H9 (cell line): ENCODE measurements at regions not wholly inside any gene's neighbourhood (a gene's known extent, or its start where the extent isn't known, plus 50 kb on each side); places are given as distances from the start of the nearest gene placed in this dataset.

Experiments used
- DNase-seq: peaks from one replicate; pipeline ENCODE4 v3.0.0-alpha.2; 2017
- H2AFZ ChIP-seq: one replicate; pipeline ENCODE4 v1.6.1; 2013; ENCODE audit warnings: mild to moderate bottlenecking, low read length, control low read depth, moderate library complexity
- H2AK5ac ChIP-seq: 2 replicates; pipeline ENCODE4 v1.6.1; 2013; ENCODE audit warnings: low read length, control low read depth, mixed read lengths; ENCODE audit not compliant: insufficient read length
- H2BK120ac ChIP-seq: one replicate; pipeline ENCODE4 v1.6.1; 2013; ENCODE audit warnings: low read depth, mild to moderate bottlenecking, low read length, control low read depth, inconsistent platforms; ENCODE audit not compliant: poor library complexity, severe bottlenecking
- H2BK12ac ChIP-seq: 2 replicates; pipeline ENCODE4 v1.6.1; 2013; ENCODE audit warnings: low read length, control low read depth, mixed read lengths, low read depth; ENCODE audit not compliant: insufficient read length
- H2BK15ac ChIP-seq: 2 replicates; pipeline ENCODE4 v1.6.1; 2013; ENCODE audit warnings: low read depth, low read length, control low read depth
- H2BK20ac ChIP-seq: one replicate; pipeline ENCODE4 v1.6.1; 2013; ENCODE audit warnings: low read depth, mild to moderate bottlenecking, low read length, control low read depth, inconsistent platforms; ENCODE audit not compliant: poor library complexity, severe bottlenecking
- H2BK5ac ChIP-seq: 2 replicates; pipeline ENCODE4 v1.6.1; 2013; ENCODE audit warnings: low read length, control low read depth, mixed read lengths; ENCODE audit not compliant: insufficient read length
- H3K14ac ChIP-seq: 2 replicates; pipeline ENCODE4 v1.6.1; 2013; ENCODE audit warnings: low read length, control low read depth; ENCODE audit not compliant: insufficient read depth
- H3K18ac ChIP-seq: 2 replicates; pipeline ENCODE4 v1.6.1; 2013; ENCODE audit warnings: low read depth, mild to moderate bottlenecking, mixed read lengths, low read length, control low read depth; ENCODE audit not compliant: insufficient read length
- H3K23ac ChIP-seq: 2 replicates; pipeline ENCODE4 v1.6.1; 2013; ENCODE audit warnings: low read length, control low read depth, mixed read lengths, low read depth; ENCODE audit not compliant: insufficient read length
- H3K23me2 ChIP-seq: 2 replicates; pipeline ENCODE4 v1.6.1; 2013; ENCODE audit warnings: low read depth, mild to moderate bottlenecking, mixed read lengths, low read length, control low read depth; ENCODE audit not compliant: insufficient read length, poor library complexity, severe bottlenecking
- H3K27ac ChIP-seq: 2 replicates; pipeline ENCODE4 v1.5.1; 2013; ENCODE audit warnings: low read length, control low read depth, mixed read lengths, low read depth; ENCODE audit not compliant: insufficient read length
- H3K27me3 ChIP-seq: 2 replicates; pipeline ENCODE4 v1.6.1; 2013; ENCODE audit warnings: low read length, control low read depth, inconsistent platforms; ENCODE audit not compliant: insufficient read depth
- H3K4ac ChIP-seq: 2 replicates; pipeline ENCODE4 v1.6.1; 2013; ENCODE audit warnings: low read depth, mild to moderate bottlenecking, control low read depth, inconsistent platforms, low read length, moderate library complexity
- H3K4me1 ChIP-seq: 2 replicates; pipeline ENCODE4 v1.6.1; 2013; ENCODE audit warnings: low read length, control low read depth, inconsistent platforms; ENCODE audit not compliant: insufficient read depth
- H3K4me2 ChIP-seq: 2 replicates; pipeline ENCODE4 v1.6.1; 2013; ENCODE audit warnings: low read length, control low read depth, mixed read lengths; ENCODE audit not compliant: insufficient read length, insufficient read depth
- H3K56ac ChIP-seq: 2 replicates; pipeline ENCODE4 v1.6.1; 2013; ENCODE audit warnings: low read depth, mild to moderate bottlenecking, mixed read lengths, low read length, control low read depth; ENCODE audit not compliant: insufficient read length
- H3K79me1 ChIP-seq: 2 replicates; pipeline ENCODE4 v1.6.1; 2013; ENCODE audit warnings: low read depth, mild to moderate bottlenecking, moderate library complexity, low read length, control low read depth, inconsistent platforms; ENCODE audit not compliant: insufficient read depth, poor library complexity, severe bottlenecking
- H3K79me2 ChIP-seq: 2 replicates; pipeline ENCODE4 v1.6.1; 2013; ENCODE audit warnings: low read length, control low read depth, inconsistent platforms; ENCODE audit not compliant: insufficient read depth
- H3K9ac ChIP-seq: 2 replicates; pipeline ENCODE4 v1.6.1; 2013; ENCODE audit warnings: low read length, control low read depth, mixed read lengths; ENCODE audit not compliant: insufficient read length; ENCODE audit errors: extremely low read depth
- H3K9me3 ChIP-seq: one replicate; pipeline ENCODE4 v1.6.1; 2013; ENCODE audit warnings: low read depth, low read length, inconsistent platforms; ENCODE audit not compliant: control insufficient read depth
- H3T11ph ChIP-seq: one replicate; pipeline ENCODE4 v1.6.1; 2013; ENCODE audit warnings: mild to moderate bottlenecking, low read length, control low read depth, inconsistent platforms
- H4K20me1 ChIP-seq: one replicate; pipeline ENCODE4 v1.6.1; 2013; ENCODE audit not compliant: control insufficient read depth, insufficient read length, insufficient read depth
- H4K5ac ChIP-seq: 2 replicates; pipeline ENCODE4 v1.6.1; 2013; ENCODE audit warnings: low read depth, mild to moderate bottlenecking, mixed read lengths, low read length, control low read depth; ENCODE audit not compliant: insufficient read length
- H4K8ac ChIP-seq: replicated peaks from 2 replicates; pipeline ENCODE4 v1.6.1; 2013; ENCODE audit warnings: low read length, control low read depth, mixed read lengths, low read depth; ENCODE audit not compliant: insufficient read length
- H4K91ac ChIP-seq: 2 replicates; pipeline ENCODE4 v1.6.1; 2013; ENCODE audit warnings: low read depth, mild to moderate bottlenecking, moderate library complexity, mixed read lengths, low read length, control low read depth; ENCODE audit not compliant: insufficient read length
- H3K27ac Mint-ChIP-seq, 3 experiments: 2 replicates in 2 of 3; 3 replicates in 1 of 3; pipeline ENCODE4 v1.8.0; 2020 to 2021; ENCODE audit warnings: mixed read lengths in 3 of 3, mild to moderate bottlenecking in 1 of 3, moderate library complexity in 1 of 3
- H3K27me3 Mint-ChIP-seq: 2 replicates; pipeline ENCODE4 v1.8.0; 2021; ENCODE audit warnings: low read depth, mild to moderate bottlenecking, moderate library complexity, mixed read lengths
- H3K36me3 Mint-ChIP-seq, 3 experiments: 2 replicates in 2 of 3; 3 replicates in 1 of 3; pipeline ENCODE4 v1.8.0; 2020 to 2021; ENCODE audit warnings: low read depth in 3 of 3, mixed read lengths in 3 of 3; ENCODE audit not compliant: insufficient read depth in 1 of 3
- H3K4me1 Mint-ChIP-seq, 2 experiments: 2 replicates each; pipeline ENCODE4 v1.8.0; 2020; ENCODE audit warnings: mixed read lengths in 2 of 2
- H3K4me3 Mint-ChIP-seq, 2 experiments: 2 replicates in 1 of 2; 3 replicates in 1 of 2; pipeline ENCODE4 v1.8.0; 2020 to 2021; ENCODE audit warnings: mild to moderate bottlenecking in 2 of 2, mixed read lengths in 2 of 2, moderate library complexity in 1 of 2
- H3K9me3 Mint-ChIP-seq, 2 experiments: 2 replicates in 1 of 2; 3 replicates in 1 of 2; pipeline ENCODE4 v1.8.0; 2020; ENCODE audit warnings: mild to moderate bottlenecking in 2 of 2, mixed read lengths in 2 of 2, moderate library complexity in 1 of 2
- WGBS: extraction: QIAGEN DNeasy Blood & Tissue Kit; methylation state at CpG from one replicate; pipeline ENCODE4 v1.1.7; 2013; ENCODE audit warnings: missing lambda C conversion rate, low lambda C conversion rate, mixed read lengths; ENCODE audit not compliant: insufficient read length; ENCODE audit errors: extremely low coverage; 5-methylcytosine and 5-hydroxymethylcytosine counted together
- TF ChIP-seq, protein P1 (sequence below): fragments of 200-600 bp; sonication (generic); conservative IDR thresholded peaks from 3 replicates; pipeline ENCODE4 v1.8.0; 2021; ENCODE audit warnings: antibody characterized with exemption, mild to moderate bottlenecking

DNA sequence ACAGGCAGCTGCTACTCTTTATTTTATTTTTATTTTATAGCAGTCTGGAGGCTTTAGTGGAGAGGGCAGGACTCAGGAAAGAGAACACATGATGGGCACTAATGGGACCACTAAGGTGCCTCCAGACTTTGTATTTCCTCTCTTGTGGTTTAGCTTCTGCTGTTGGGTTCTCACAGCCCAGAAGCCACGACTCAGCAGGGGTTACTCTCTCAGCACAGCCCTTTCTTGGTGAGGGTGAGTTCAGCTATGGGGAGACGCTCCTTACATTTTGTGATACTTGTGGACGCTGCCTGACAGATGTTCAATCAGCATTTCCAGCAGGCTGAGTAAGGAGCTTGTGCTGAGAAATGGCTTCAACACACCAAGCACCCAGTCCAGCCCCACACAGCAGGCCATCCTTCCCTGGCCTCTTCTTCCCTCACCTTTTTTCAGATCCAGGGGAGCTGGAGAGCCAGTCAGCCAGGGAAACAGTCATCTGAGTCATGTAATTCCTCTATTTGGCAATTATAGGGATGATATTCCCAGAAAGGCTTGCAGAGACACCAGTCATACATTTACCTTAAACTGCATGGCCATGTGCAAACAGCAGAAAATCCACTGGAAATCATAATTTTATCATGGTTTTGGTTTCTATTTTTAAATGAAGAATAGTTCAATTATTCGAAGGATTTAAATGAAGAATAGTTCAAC lies 53.2 kb upstream of the RAB3GAP2 start:
- TF ChIP-seq, protein P1, sequence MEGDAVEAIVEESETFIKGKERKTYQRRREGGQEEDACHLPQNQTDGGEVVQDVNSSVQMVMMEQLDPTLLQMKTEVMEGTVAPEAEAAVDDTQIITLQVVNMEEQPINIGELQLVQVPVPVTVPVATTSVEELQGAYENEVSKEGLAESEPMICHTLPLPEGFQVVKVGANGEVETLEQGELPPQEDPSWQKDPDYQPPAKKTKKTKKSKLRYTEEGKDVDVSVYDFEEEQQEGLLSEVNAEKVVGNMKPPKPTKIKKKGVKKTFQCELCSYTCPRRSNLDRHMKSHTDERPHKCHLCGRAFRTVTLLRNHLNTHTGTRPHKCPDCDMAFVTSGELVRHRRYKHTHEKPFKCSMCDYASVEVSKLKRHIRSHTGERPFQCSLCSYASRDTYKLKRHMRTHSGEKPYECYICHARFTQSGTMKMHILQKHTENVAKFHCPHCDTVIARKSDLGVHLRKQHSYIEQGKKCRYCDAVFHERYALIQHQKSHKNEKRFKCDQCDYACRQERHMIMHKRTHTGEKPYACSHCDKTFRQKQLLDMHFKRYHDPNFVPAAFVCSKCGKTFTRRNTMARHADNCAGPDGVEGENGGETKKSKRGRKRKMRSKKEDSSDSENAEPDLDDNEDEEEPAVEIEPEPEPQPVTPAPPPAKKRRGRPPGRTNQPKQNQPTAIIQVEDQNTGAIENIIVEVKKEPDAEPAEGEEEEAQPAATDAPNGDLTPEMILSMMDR, result no peak
- H3K4ac ChIP-seq, result no peak overlapping the region
- H2BK15ac ChIP-seq, result no peak overlapping the region
- no peak overlapping the region for H3K14ac ChIP-seq
- H3K9me3 Mint-ChIP-seq, result no peaks in the 10 kb centered on the region
- H3K79me2 ChIP-seq, result no peaks in the 10 kb centered on the region
- H3K9ac ChIP-seq, result no peak overlapping the region
- H4K8ac ChIP-seq, result no peak overlapping the region
- no peak overlapping the region for H3K4me2 ChIP-seq
- no peak overlapping the region for H2AFZ ChIP-seq
- no peak overlapping the region for H3T11ph ChIP-seq
- no peak overlapping the region for H3K27ac Mint-ChIP-seq
- no peak overlapping the region for H3K4me3 Mint-ChIP-seq
- no peak overlapping the region for H2BK20ac ChIP-seq
- H3K18ac ChIP-seq, result no peak overlapping the region
- H4K20me1 ChIP-seq, result no peaks in the 10 kb centered on the region
- H3K4me1 ChIP-seq, result no peaks in the 10 kb centered on the region; the same call in 1 of the 2 replicates
- no peaks in the 10 kb centered on the region for H3K79me1 ChIP-seq
- no peaks in the 10 kb centered on the region for H3K27me3 ChIP-seq
- no peaks in the 10 kb centered on the region for H3K27me3 Mint-ChIP-seq
- no peaks in the 10 kb centered on the region for H3K9me3 ChIP-seq
- WGBS, result no CpG with 5 or more reads among the region's 4 CpGs
- H4K5ac ChIP-seq, result no peak overlapping the region
- no peak overlapping the region for H2BK120ac ChIP-seq
- H3K56ac ChIP-seq, result no peak overlapping the region
- DNase-seq, result no peak
- no peak overlapping the region for H2BK5ac ChIP-seq
- no peaks in the 10 kb centered on the region for H3K23me2 ChIP-seq
- H3K36me3 Mint-ChIP-seq, result no peaks in the 10 kb centered on the region
- H2BK12ac ChIP-seq, result no peak overlapping the region
- no peak overlapping the region for H2AK5ac ChIP-seq
- no peak overlapping the region for H4K91ac ChIP-seq
- H3K27ac ChIP-seq, result no peak overlapping the region
- no peak overlapping the region for H3K23ac ChIP-seq
- peaks cover 38 to 40% of the 10 kb centered on the region in 2 experiments for H3K4me1 Mint-ChIP-seq
